ENCODE measurements at regions not wholly inside any gene's neighbourhood (a gene's known extent, or its start where the extent isn't known, plus 50 kb on each side); places are given as distances from the start of the nearest gene placed in this dataset.

DNA sequence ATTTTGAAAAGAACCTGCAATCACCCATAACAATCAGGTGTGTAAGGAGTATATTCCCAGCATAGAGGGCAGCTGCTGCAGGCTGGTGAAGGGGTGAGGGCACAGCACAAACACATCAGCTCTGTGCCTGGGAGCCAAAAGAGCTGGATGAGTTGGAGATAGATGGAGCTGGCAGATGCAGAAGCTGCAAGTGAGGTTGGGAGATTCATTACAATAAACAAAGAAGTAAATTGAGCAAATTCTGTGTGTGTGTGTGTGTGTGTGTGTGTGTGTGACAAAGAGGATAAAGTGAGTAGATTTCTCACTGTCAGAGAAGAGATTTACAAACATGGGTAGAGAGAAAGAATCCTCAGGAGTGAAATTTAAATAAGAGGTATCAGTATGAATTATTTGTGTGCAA, 994.7 kb downstream of the EPHA3 start:
- Histone ChIP-seq H4K20me1 (ENCODE audit: insufficient read depth) (no peaks in the 10 kb centered on the region), H3K9ac (no peak overlapping the region), H3K36me3 (ENCODE audit: insufficient read depth) (no peaks in the 10 kb centered on the region), H3K79me2 (ENCODE audit: insufficient read depth, low read depth) (no peaks in the 10 kb centered on the region), H3K4me1 (ENCODE audit: low read depth, poor library complexity, severe bottlenecking) (no peaks in the 10 kb centered on the region), H3K27ac (no peak overlapping the region), H3K4me2 (no peak overlapping the region), H3K27me3 (ENCODE audit: insufficient read depth, low read depth) (no peaks in the 10 kb centered on the region), H3K4me3 (IDR thresholded peaks at IDR 0.05; ENCODE audit: insufficient read depth, low read depth, low read length) (no peak overlapping the region), H2AFZ (ENCODE audit: low read depth) (no peak overlapping the region)
- TF ChIP-seq, protein P1, sequence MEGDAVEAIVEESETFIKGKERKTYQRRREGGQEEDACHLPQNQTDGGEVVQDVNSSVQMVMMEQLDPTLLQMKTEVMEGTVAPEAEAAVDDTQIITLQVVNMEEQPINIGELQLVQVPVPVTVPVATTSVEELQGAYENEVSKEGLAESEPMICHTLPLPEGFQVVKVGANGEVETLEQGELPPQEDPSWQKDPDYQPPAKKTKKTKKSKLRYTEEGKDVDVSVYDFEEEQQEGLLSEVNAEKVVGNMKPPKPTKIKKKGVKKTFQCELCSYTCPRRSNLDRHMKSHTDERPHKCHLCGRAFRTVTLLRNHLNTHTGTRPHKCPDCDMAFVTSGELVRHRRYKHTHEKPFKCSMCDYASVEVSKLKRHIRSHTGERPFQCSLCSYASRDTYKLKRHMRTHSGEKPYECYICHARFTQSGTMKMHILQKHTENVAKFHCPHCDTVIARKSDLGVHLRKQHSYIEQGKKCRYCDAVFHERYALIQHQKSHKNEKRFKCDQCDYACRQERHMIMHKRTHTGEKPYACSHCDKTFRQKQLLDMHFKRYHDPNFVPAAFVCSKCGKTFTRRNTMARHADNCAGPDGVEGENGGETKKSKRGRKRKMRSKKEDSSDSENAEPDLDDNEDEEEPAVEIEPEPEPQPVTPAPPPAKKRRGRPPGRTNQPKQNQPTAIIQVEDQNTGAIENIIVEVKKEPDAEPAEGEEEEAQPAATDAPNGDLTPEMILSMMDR (conservative IDR thresholded peaks at IDR 0.05; ENCODE audit: low read depth, low read length) = no peak

DNA sequence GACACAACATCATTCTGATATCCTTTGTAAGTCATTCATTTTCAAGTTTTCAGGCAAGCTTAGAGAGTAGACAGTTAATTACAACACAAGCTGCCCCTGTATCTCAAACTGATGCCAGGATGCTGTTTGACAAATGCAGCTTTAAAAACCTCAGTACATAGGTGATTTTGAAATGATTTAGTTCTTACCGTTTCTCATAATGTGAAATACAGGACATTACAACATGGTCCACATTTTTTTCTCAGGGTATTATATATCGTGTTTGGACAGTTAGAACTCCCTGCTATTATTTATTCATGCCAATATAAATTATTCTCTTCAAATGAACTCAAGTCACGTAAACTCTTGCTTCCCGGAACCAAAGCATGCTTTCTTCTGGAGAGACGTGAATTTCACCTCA, 1013.9 kb downstream of the EPHA3 start:
- TF ChIP-seq, protein P1 (conservative IDR thresholded peaks at IDR 0.05; ENCODE audit: low read depth, low read length) = no peak
- H3K79me2 ChIP-seq (ENCODE audit: insufficient read depth, low read depth) = no peaks in the 10 kb centered on the region
- H4K20me1 ChIP-seq (ENCODE audit: insufficient read depth) = no peaks in the 10 kb centered on the region
- no peaks in the 10 kb centered on the region for H3K27me3 ChIP-seq (ENCODE audit: insufficient read depth, low read depth)
- no peak overlapping the region for H3K4me3 ChIP-seq (IDR thresholded peaks at IDR 0.05; ENCODE audit: insufficient read depth, low read depth, low read length)
- no peak overlapping the region for H3K27ac ChIP-seq
- no peak overlapping the region for H3K9ac ChIP-seq
- no peaks in the 10 kb centered on the region for H3K36me3 ChIP-seq (ENCODE audit: insufficient read depth)
- no peak overlapping the region for H2AFZ ChIP-seq (ENCODE audit: low read depth)
- no peaks in the 10 kb centered on the region for H3K4me1 ChIP-seq (ENCODE audit: low read depth, poor library complexity, severe bottlenecking)
- H3K4me2 ChIP-seq = no peak overlapping the region

DNA sequence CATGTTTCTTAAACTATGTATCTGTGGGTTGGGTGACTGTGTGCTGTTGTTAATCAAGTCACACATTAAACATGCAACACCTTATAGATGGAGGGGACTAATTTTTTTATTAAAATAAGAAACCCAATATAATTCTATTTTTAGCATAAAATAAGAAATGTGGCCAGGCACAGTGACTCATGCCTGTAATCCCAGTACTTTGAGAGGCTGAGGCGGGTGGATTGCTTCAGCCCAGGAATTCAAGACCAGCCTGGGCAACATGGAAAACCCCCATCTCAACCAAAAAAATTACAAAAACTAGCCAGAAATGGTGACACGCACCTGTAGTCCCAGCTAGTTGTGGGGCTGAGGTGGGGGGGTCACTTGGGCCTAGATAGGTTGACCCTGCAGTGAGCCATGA, 1021.0 kb downstream of the EPHA3 start:
- no peaks in the 10 kb centered on the region for H4K20me1 ChIP-seq (ENCODE audit: insufficient read depth)
- no peaks in the 10 kb centered on the region for H3K27me3 ChIP-seq (ENCODE audit: insufficient read depth, low read depth)
- H3K36me3 ChIP-seq (ENCODE audit: insufficient read depth) = no peaks in the 10 kb centered on the region
- H3K79me2 ChIP-seq (ENCODE audit: insufficient read depth, low read depth) = no peaks in the 10 kb centered on the region
- H2AFZ ChIP-seq (ENCODE audit: low read depth) = no peak overlapping the region
- no peak overlapping the region for H3K4me2 ChIP-seq
- no peak overlapping the region for H3K4me3 ChIP-seq (IDR thresholded peaks at IDR 0.05; ENCODE audit: insufficient read depth, low read depth, low read length)
- no peak overlapping the region for H3K27ac ChIP-seq
- TF ChIP-seq, protein P1 (conservative IDR thresholded peaks at IDR 0.05; ENCODE audit: low read depth, low read length) = no peak
- H3K9ac ChIP-seq = no peak overlapping the region
- no peaks in the 10 kb centered on the region for H3K4me1 ChIP-seq (ENCODE audit: low read depth, poor library complexity, severe bottlenecking)

DNA sequence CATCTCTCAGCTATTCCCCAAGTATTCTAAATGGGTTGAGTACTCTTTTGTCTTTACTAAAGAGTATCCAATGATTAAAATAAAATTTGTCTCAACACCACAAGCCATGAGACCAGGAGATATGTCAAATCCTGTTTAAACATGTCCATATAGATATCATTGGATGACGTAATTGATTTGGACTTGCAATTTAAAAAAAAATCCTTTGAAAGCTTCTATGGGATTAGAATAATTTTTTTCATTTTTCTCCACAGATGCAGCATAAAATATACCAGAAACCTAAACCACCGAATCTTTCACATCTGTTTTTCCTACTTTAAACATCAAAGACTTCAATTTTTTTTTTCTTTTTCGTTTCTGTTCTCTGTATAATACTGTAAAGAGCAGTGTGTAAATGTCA, 1022.3 kb downstream of the EPHA3 start:
- no peak overlapping the region for H2AFZ ChIP-seq (ENCODE audit: low read depth)
- H3K79me2 ChIP-seq (ENCODE audit: insufficient read depth, low read depth) = no peaks in the 10 kb centered on the region
- no peaks in the 10 kb centered on the region for H4K20me1 ChIP-seq (ENCODE audit: insufficient read depth)
- no peaks in the 10 kb centered on the region for H3K27me3 ChIP-seq (ENCODE audit: insufficient read depth, low read depth)
- no peaks in the 10 kb centered on the region for H3K36me3 ChIP-seq (ENCODE audit: insufficient read depth)
- H3K4me3 ChIP-seq (IDR thresholded peaks at IDR 0.05; ENCODE audit: insufficient read depth, low read depth, low read length) = no peak overlapping the region
- H3K4me2 ChIP-seq = no peak overlapping the region
- H3K4me1 ChIP-seq (ENCODE audit: low read depth, poor library complexity, severe bottlenecking) = no peaks in the 10 kb centered on the region
- TF ChIP-seq, protein P1 (conservative IDR thresholded peaks at IDR 0.05; ENCODE audit: low read depth, low read length) = no peak
- H3K9ac ChIP-seq = no peak overlapping the region
- H3K27ac ChIP-seq = no peak overlapping the region

DNA sequence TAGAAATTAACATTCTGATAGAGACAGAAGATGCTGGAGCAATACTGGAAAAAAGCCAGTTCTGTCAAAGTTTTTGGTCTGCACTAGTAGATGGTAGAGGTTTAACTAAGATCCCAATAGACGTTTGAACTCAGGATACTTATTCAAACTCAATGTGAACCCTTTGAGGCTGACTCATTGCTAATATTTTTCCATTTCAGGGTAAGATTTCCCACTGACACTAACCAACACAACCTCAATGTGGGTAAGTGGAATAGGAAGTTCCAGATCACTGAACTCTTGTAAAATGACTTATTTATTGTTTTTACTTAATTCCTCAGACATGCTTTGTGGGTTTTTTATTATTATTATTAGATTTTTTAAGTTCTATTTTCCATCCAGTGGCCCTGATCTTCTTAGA, 1024.8 kb downstream of the EPHA3 start:
- H3K27ac ChIP-seq = no peak overlapping the region
- no peaks in the 10 kb centered on the region for H4K20me1 ChIP-seq (ENCODE audit: insufficient read depth)
- H3K9ac ChIP-seq = no peak overlapping the region
- H3K4me1 ChIP-seq (ENCODE audit: low read depth, poor library complexity, severe bottlenecking) = no peaks in the 10 kb centered on the region
- no peak overlapping the region for H3K4me3 ChIP-seq (IDR thresholded peaks at IDR 0.05; ENCODE audit: insufficient read depth, low read depth, low read length)
- no peaks in the 10 kb centered on the region for H3K79me2 ChIP-seq (ENCODE audit: insufficient read depth, low read depth)
- no peak overlapping the region for H3K4me2 ChIP-seq
- H2AFZ ChIP-seq (ENCODE audit: low read depth) = no peak overlapping the region
- H3K36me3 ChIP-seq (ENCODE audit: insufficient read depth) = no peaks in the 10 kb centered on the region
- H3K27me3 ChIP-seq (ENCODE audit: insufficient read depth, low read depth) = no peaks in the 10 kb centered on the region
- TF ChIP-seq, protein P1 (conservative IDR thresholded peaks at IDR 0.05; ENCODE audit: low read depth, low read length) = no peak

All from KMS-11 (cell line).